K562 (cell line): ENCODE measurements at regions not wholly inside any gene's neighbourhood (a gene's known extent, or its start where the extent isn't known, plus 50 kb on each side); places are given as distances from the start of the nearest gene placed in this dataset.

ENCODE experiments used
- ATAC-seq: fragments of 200-7000 bp; cut with Tn5 transposase; 3 replicates; pipeline ENCODE4 v1.9.1; 2020; ENCODE audit warnings: moderate library complexity
- BruUV-seq: library from RNA; stranded (reverse); fragments of 400-500 nt; replicated peaks from 2 replicates; lab custom pipeline; 2021; lab: Mats Ljungman, UMichigan
- CTCF ChIA-PET: fragments of 300-600 bp; formaldehyde crosslinking; extraction: SDS; loops from one replicate; lab custom pipeline; 2021; ENCODE audit warnings: low intra/inter-chr PET ratio; lab: Yijun Ruan, JAX
- POLR2A ChIA-PET: fragments of 300-600, 350-650 bp; sonication (Branson Sonifier 250); formaldehyde crosslinking; extraction: SDS; loops from one replicate; lab custom pipeline; 2021; ENCODE audit warnings: antibody characterized with exemption, inconsistent platforms; lab: Yijun Ruan, JAX
- DNase-seq, 4 experiments: peaks; one replicate each; pipeline versions ENCODE4 v3.0.0 to v3.0.0-alpha.2; 2011 to 2018; ENCODE audit warnings: low spot score in 3 of 4, mixed read lengths in 3 of 4; ENCODE audit errors: extremely low read depth in 1 of 4
- FAIRE-seq: peaks from 2 replicates; lab custom pipeline; 2011; peaks lifted over from hg19 to GRCh38; lab: Jason Lieb, UNC
- H2AFZ ChIP-seq: 2 replicates; pipeline ENCODE4 v1.6.0; 2011; ENCODE audit warnings: low read depth, low read length, control low read depth, inconsistent platforms
- H3K27ac ChIP-seq: fragments of 200-600 bp; 3 replicates; pipeline ENCODE4 v1.8.0; 2011; ENCODE audit warnings: low read depth, mild to moderate bottlenecking, control low read depth, inconsistent platforms, low read length, moderate library complexity, mixed read lengths; ENCODE audit errors: extremely low read depth
- H3K27me3 ChIP-seq, 2 experiments: fragments of 300-600 bp in 1 of 2; 2 replicates in 1 of 2; 3 replicates in 1 of 2; pipeline versions ENCODE4 v1.6.0 to v1.8.0; 2011; ENCODE audit warnings: inconsistent platforms in 2 of 2, low read length in 2 of 2, mild to moderate bottlenecking in 1 of 2, mixed read lengths in 1 of 2, moderate library complexity in 1 of 2; ENCODE audit not compliant: control insufficient read depth in 2 of 2, insufficient read depth in 2 of 2
- H3K36me3 ChIP-seq: fragments of 300-600 bp; 3 replicates; pipeline ENCODE4 v1.8.0; 2011; ENCODE audit warnings: mild to moderate bottlenecking, low read length, inconsistent platforms; ENCODE audit not compliant: control insufficient read depth, insufficient read depth
- H3K4me1 ChIP-seq, 2 experiments: fragments of 200-600 bp in 1 of 2; replicated peaks in 1 of 2; 2 replicates in 1 of 2; 3 replicates in 1 of 2; pipeline versions ENCODE4 v1.5.1 to v1.8.0; 2011; ENCODE audit warnings: inconsistent platforms in 2 of 2, low read length in 2 of 2, mild to moderate bottlenecking in 1 of 2, mixed read lengths in 1 of 2, moderate library complexity in 1 of 2; ENCODE audit not compliant: control insufficient read depth in 2 of 2, insufficient read depth in 2 of 2
- H3K4me2 ChIP-seq: 2 replicates; pipeline ENCODE4 v1.6.1; 2011; ENCODE audit warnings: low read length, control low read depth, inconsistent platforms, mixed read lengths; ENCODE audit not compliant: insufficient read depth
- H3K4me3 ChIP-seq: fragments of 200-600 bp; sonication (generic), shearing (Covaris generic); 2 replicates; pipeline ENCODE4 v1.5.1; 2016; ENCODE audit warnings: control low read depth, inconsistent platforms
- H3K79me2 ChIP-seq: fragments of 200-600 bp; 3 replicates; pipeline ENCODE4 v1.8.0; 2011; ENCODE audit warnings: low read length, inconsistent platforms; ENCODE audit not compliant: control insufficient read depth, insufficient read depth
- H3K9ac ChIP-seq, 2 experiments: 2 replicates each; pipeline versions ENCODE4 v1.6.0 to v1.6.1; 2011; ENCODE audit warnings: low read depth in 2 of 2, low read length in 2 of 2, control low read depth in 1 of 2, inconsistent platforms in 1 of 2, mild to moderate bottlenecking in 1 of 2, mixed read lengths in 1 of 2; ENCODE audit not compliant: insufficient read depth in 1 of 2
- H3K9me1 ChIP-seq: one replicate; pipeline ENCODE4 v1.6.0; 2011; ENCODE audit warnings: inconsistent platforms, mild to moderate bottlenecking, low read length, moderate library complexity; ENCODE audit not compliant: control insufficient read depth, insufficient read depth
- H3K9me3 ChIP-seq: replicated peaks from 2 replicates; pipeline ENCODE4 v1.5.1; 2011; ENCODE audit warnings: low read depth, low read length, inconsistent platforms; ENCODE audit not compliant: control insufficient read depth, insufficient read depth
- H4K20me1 ChIP-seq: replicated peaks from 2 replicates; pipeline ENCODE4 v1.6.1; 2011; ENCODE audit warnings: low read length, inconsistent platforms, mixed read lengths; ENCODE audit not compliant: control insufficient read depth, insufficient read depth
- ARNT ChIP-seq, 2 experiments: fragments of 450-650 bp; IDR thresholded peaks; 2 replicates each; pipeline ENCODE4 v1.6.1; 2016; ENCODE audit warnings: mild to moderate bottlenecking in 1 of 2
- E2F3 ChIP-seq: fragments of 250-450 bp; sonication (Bioruptor Pico); IDR thresholded peaks from 2 replicates; pipeline ENCODE4 v1.4.0; 2020; ENCODE audit warnings: mild to moderate bottlenecking
- HDAC8 ChIP-seq: fragments of 450-650 bp; IDR thresholded peaks from 2 replicates; pipeline ENCODE4 v1.6.1; 2016; ENCODE audit warnings: mild to moderate bottlenecking, missing genetic modification characterization, moderate library complexity, missing compliant biosample characterization
- KDM5B ChIP-seq: fragments of 200-600 bp; sonication (generic); IDR thresholded peaks from 2 replicates; pipeline ENCODE4 v1.6.1; 2012; ENCODE audit warnings: low read depth, mild to moderate bottlenecking, moderate library complexity, low read length, control low read depth, inconsistent platforms; ENCODE audit not compliant: insufficient replicate concordance
- MIER1 ChIP-seq: fragments of 450-650 bp; IDR thresholded peaks from 2 replicates; pipeline ENCODE4 v1.6.1; 2016; ENCODE audit warnings: antibody characterized with exemption, mild to moderate bottlenecking, low read depth
- MTA1 ChIP-seq: fragments of 450-650 bp; IDR thresholded peaks from 2 replicates; pipeline ENCODE4 v1.6.1; 2017; ENCODE audit warnings: borderline replicate concordance
- PHTF2 ChIP-seq: fragments of 250-450 bp; sonication (Bioruptor Pico); IDR thresholded peaks from 2 replicates; pipeline ENCODE4 v1.5.0; 2021; ENCODE audit warnings: mild to moderate bottlenecking
- RHOXF2B ChIP-seq: fragments of 250-450 bp; sonication (Bioruptor Pico); conservative IDR thresholded peaks from 2 replicates; pipeline ENCODE4 v1.5.1; 2021
- TFAP4 ChIP-seq: sonication (generic); formaldehyde crosslinking; IDR thresholded peaks from 2 replicates; pipeline ENCODE4 v1.8.0; 2022; ENCODE audit warnings: missing genetic modification reagents, mild to moderate bottlenecking, moderate library complexity, borderline replicate concordance
- ZNF444 ChIP-seq: fragments of 250-450 bp; sonication (Bioruptor Pico); IDR thresholded peaks from 2 replicates; pipeline ENCODE4 v1.4.0; 2020; ENCODE audit warnings: mild to moderate bottlenecking, moderate library complexity
- in situ Hi-C: fragments of 300-500 bp; cut with MboI; formaldehyde crosslinking; loops from 4 replicates; pipeline ENCODE4 v1.15.0; 2018; ENCODE audit warnings: inconsistent platforms, mixed read lengths
- intact Hi-C: fragments of 100-400 bp; cut with micrococcal nuclease; formaldehyde crosslinking; loops from 2 replicates; pipeline ENCODE4 v1.14.2; 2022
- TF ChIP-seq, protein P1 (sequence below): fragments of 450-650 bp; IDR thresholded peaks from 2 replicates; pipeline ENCODE4 v1.6.1; 2016; ENCODE audit warnings: missing biosample characterization, missing genetic modification characterization
- TF ChIP-seq, protein P2 (sequence below), 2 experiments: fragments of 200-800 bp in 1 of 2; sonication (Bioruptor generic) in 1 of 2; sonication (generic) in 1 of 2; formaldehyde crosslinking in 1 of 2; IDR thresholded peaks in 1 of 2; conservative IDR thresholded peaks in 1 of 2; 2 replicates each; pipeline versions ENCODE4 v1.5.0 to v1.6.1; 2016 to 2020; ENCODE audit warnings: missing compliant biosample characterization in 1 of 2, missing genetic modification characterization in 1 of 2, missing genetic modification reagents in 1 of 2
- TF ChIP-seq, protein P3 (sequence below): fragments of 450-650 bp; IDR thresholded peaks from 2 replicates; pipeline ENCODE4 v1.6.1; 2016; ENCODE audit warnings: low read depth, mild to moderate bottlenecking, moderate library complexity
- TF ChIP-seq, protein P4 (sequence below): fragments of 450-650 bp; formaldehyde crosslinking; IDR thresholded peaks from 2 replicates; pipeline ENCODE4 v1.4.0; 2020; ENCODE audit warnings: mild to moderate bottlenecking, mixed read lengths
- TF ChIP-seq, protein P5 (sequence below): fragments of 450-650 bp; formaldehyde crosslinking; IDR thresholded peaks from 2 replicates; pipeline ENCODE4 v1.4.0; 2022; ENCODE audit warnings: missing genetic modification characterization

DNA sequence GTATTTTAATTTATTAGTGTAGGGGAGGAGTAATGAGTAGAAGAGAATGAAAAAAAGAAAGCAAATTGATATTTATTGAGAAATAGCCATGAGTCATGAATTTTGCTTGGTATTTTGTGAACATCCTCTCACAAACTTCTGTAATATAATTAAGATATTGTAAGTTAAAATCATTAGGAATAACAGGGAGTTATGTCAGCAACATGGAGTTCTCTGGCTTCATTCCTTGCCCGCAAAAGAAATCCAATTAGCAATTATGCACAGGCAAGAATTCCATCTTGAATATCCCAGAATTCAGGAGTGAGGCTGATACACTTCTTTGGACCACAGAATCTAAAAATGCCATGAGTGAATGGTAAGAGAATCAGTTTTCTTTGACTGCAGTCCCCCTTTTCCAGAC lies 94.3 kb upstream of the PTHLH start (continued):
- TF ChIP-seq, protein P1, sequence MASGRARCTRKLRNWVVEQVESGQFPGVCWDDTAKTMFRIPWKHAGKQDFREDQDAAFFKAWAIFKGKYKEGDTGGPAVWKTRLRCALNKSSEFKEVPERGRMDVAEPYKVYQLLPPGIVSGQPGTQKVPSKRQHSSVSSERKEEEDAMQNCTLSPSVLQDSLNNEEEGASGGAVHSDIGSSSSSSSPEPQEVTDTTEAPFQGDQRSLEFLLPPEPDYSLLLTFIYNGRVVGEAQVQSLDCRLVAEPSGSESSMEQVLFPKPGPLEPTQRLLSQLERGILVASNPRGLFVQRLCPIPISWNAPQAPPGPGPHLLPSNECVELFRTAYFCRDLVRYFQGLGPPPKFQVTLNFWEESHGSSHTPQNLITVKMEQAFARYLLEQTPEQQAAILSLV, result no peak
- TF ChIP-seq, protein P2, sequence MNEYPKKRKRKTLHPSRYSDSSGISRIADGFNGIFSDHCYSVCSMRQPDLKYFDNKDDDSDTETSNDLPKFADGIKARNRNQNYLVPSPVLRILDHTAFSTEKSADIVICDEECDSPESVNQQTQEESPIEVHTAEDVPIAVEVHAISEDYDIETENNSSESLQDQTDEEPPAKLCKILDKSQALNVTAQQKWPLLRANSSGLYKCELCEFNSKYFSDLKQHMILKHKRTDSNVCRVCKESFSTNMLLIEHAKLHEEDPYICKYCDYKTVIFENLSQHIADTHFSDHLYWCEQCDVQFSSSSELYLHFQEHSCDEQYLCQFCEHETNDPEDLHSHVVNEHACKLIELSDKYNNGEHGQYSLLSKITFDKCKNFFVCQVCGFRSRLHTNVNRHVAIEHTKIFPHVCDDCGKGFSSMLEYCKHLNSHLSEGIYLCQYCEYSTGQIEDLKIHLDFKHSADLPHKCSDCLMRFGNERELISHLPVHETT (CRISPR knock-in tag; conservative IDR thresholded peaks at IDR 0.05 in 1 of 2, IDR thresholded peaks at IDR 0.05 in 1 of 2), result no peak
- no peak for TF ChIP-seq ZNF444 (CRISPR knock-in tag)
- TF ChIP-seq KDM5B, result no peak
- TF ChIP-seq, protein P3, sequence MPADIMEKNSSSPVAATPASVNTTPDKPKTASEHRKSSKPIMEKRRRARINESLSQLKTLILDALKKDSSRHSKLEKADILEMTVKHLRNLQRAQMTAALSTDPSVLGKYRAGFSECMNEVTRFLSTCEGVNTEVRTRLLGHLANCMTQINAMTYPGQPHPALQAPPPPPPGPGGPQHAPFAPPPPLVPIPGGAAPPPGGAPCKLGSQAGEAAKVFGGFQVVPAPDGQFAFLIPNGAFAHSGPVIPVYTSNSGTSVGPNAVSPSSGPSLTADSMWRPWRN, result no peak
- no peak for TF ChIP-seq HDAC8 (tag)

- Histone ChIP-seq H3K4me3 (no peak overlapping the region), H3K4me2 (no peak overlapping the region), H3K9me1 (no peaks in the 10 kb centered on the region), H3K27ac (no peak overlapping the region), H2AFZ (no peak overlapping the region), H3K79me2 (no peaks in the 10 kb centered on the region), H3K9ac (no peak overlapping the region), H3K4me1 (no peaks in the 10 kb centered on the region), H3K9me3 (0 out of 2 replicates have a peak, but pooled peaks cover 2% of the 10 kb centered on the region), H3K36me3 (no peaks in the 10 kb centered on the region), H4K20me1 (no peaks in the 10 kb centered on the region), H3K27me3 (no peaks in the 10 kb centered on the region)
- DNase-seq, result no peak
- in situ Hi-C loops, result no loop called here
- no TSS peak for BruUV-seq
- ChIA-PET CTCF (interaction anchor here (0.7 kb wide), 1 partner anchor 179 kb away, joined by 3 read pairs; no protein-coding TSS in a partner anchor), POLR2A (no interaction called here)
- FAIRE-seq, result no peak
- no peak for ATAC-seq
- intact Hi-C loops, result no loop called here
- TF ChIP-seq, protein P4, sequence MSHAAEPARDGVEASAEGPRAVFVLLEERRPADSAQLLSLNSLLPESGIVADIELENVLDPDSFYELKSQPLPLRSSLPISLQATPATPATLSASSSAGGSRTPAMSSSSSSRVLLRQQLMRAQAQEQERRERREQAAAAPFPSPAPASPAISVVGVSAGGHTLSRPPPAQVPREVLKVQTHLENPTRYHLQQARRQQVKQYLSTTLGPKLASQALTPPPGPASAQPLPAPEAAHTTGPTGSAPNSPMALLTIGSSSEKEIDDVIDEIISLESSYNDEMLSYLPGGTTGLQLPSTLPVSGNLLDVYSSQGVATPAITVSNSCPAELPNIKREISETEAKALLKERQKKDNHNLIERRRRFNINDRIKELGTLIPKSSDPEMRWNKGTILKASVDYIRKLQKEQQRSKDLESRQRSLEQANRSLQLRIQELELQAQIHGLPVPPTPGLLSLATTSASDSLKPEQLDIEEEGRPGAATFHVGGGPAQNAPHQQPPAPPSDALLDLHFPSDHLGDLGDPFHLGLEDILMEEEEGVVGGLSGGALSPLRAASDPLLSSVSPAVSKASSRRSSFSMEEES (CRISPR knock-in tag), result no peak
- no peak for TF ChIP-seq RHOXF2B
- no peak for TF ChIP-seq ARNT (IDR thresholded peaks at IDR 0.05)
- TF ChIP-seq TFAP4 (CRISPR knock-in tag), result no peak
- TF ChIP-seq MTA1, result no peak
- TF ChIP-seq MIER1, result no peak
- TF ChIP-seq, protein P5, sequence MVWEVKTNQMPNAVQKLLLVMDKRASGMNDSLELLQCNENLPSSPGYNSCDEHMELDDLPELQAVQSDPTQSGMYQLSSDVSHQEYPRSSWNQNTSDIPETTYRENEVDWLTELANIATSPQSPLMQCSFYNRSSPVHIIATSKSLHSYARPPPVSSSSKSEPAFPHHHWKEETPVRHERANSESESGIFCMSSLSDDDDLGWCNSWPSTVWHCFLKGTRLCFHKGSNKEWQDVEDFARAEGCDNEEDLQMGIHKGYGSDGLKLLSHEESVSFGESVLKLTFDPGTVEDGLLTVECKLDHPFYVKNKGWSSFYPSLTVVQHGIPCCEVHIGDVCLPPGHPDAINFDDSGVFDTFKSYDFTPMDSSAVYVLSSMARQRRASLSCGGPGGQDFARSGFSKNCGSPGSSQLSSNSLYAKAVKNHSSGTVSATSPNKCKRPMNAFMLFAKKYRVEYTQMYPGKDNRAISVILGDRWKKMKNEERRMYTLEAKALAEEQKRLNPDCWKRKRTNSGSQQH (CRISPR knock-in tag), result no peak
- TF ChIP-seq E2F3 (CRISPR knock-in tag), result no peak
- TF ChIP-seq PHTF2 (CRISPR knock-in tag), result no peak
These were observed 95.9 kb upstream of the PTHLH start for GRCh38 chr12:28068467-28068866.
